HG03045 (cell line): ENCODE measurements at regions not wholly inside any gene's neighbourhood (a gene's known extent, or its start where the extent isn't known, plus 50 kb on each side); places are given as distances from the start of the nearest gene placed in this dataset.

Source experiments
- ATAC-seq: cut with Tn5 transposase; IDR thresholded peaks from one replicate; pipeline ENCODE4 v1.9.1; 2021; ENCODE audit warnings: mild to moderate bottlenecking, moderate library complexity; ENCODE audit not compliant: unreplicated experiment

GRCh38 chr3:68328049-68328448, 604.3 kb downstream of the TAFA4 start:
- no peak for ATAC-seq

GRCh38 chr3:68315964-68316363, 616.4 kb downstream of the TAFA4 start:
- no peak for ATAC-seq

DNA sequence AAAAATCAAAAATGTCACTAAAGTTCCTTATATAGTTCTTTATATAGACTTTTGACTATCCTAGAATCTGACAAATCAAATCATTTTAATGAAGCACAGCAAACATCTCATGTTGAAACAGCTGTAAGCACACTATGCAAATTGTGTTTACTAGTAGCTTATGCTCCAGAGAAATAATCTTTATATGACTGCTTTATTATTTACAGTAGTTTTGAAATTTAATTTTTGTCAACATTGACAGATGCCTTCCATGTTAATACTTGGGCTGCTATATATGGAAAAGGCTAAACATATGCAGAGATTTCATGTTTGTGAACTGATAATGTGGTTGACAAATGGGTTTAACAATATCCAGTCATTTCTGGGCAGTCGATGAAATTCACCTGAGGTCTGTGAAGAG, 616.8 kb downstream of the TAFA4 start:
- ATAC-seq: no peak

DNA sequence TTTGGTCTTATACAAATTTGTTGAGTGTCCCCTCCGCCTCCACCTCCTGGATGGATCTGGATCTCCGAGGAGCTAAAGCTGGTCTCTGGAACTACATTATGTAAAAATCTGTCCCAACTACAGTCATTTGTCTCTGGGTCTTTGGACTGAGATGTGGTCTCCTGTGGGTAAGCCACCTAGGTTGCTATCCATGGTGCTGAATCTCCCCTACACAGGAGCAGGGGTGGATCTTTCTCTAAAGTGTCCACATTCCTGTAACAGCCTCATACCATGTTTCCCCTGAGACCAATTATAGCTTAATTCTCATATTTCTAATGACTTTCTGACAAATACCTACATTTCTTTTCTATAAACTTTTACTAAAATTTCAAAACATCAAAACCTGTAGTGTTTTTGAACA, 625.8 kb downstream of the TAFA4 start:
- ATAC-seq: no peak

GRCh38 chr3:68295457-68295856, 636.9 kb downstream of the TAFA4 start:
- no peak for ATAC-seq

DNA sequence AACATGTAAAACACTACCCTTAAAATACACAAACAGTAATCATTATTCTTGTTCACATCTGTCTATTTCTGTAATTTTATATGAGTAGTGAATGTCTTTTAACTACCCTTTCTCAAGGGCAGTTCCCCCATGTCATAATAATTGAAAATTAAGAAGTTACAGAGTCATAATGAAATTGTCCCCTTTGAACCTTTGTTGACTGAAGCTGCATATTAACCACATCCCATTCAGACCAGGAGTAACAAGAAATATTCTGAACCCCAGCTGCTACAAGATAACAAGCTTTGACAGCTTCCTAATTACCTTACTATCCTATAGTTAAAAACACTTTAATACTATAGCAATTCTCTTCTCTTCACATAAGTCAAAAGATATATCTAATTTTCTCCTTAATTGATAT, 635.9 kb upstream of the SUCLG2 start:
- no peak for ATAC-seq

DNA sequence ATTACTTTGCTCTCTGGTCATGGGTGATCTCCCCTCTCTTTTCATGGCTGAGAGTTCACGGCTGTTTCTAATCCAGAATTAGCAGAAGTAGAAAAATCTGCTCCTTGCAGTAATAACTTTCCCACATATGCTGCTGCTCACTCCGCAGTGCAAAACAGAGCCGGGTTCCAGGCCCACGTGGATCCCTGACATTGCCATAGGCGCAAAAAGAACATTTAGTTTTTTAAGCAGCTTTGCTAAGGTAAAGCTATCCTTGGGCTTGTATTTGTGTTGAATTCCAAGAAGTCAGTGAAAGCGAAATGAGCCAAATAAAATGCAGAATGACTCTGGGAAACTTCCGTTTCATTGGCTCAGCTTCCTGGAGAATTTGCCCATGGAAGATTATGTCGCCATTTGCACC, 633.7 kb upstream of the SUCLG2 start:
- ATAC-seq: no peak

- no peak for ATAC-seq
These were observed 632.7 kb upstream of the SUCLG2 start for GRCh38 chr3:68287101-68287500.

DNA sequence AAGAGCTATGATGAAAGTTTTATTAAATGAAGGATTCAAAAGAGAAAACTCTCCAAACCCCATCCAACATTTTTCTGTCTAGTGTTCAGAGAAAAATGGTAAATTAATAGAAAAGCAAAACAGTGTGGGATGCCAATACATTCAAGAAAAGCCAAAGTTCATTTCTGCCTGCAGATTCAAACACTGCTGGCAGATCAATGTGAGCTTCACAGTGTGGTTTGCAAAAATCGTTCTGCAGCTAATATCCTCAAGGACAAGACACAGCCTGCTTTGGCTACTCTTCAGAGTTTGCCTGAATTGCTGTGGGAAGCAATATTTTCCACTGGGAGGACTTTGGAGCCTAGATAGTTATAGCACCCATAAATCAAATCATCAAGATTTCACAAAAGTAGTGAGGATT, 619.9 kb upstream of the SUCLG2 start:
- no peak for ATAC-seq

- no peak for ATAC-seq
These were observed 616.7 kb upstream of the SUCLG2 start for GRCh38 chr3:68271145-68271544.

- no peak for ATAC-seq
These were observed 602.3 kb upstream of the SUCLG2 start for GRCh38 chr3:68256635-68257223.

- ATAC-seq: no peak
These were observed 594.9 kb upstream of the SUCLG2 start for GRCh38 chr3:68249265-68249664.

DNA sequence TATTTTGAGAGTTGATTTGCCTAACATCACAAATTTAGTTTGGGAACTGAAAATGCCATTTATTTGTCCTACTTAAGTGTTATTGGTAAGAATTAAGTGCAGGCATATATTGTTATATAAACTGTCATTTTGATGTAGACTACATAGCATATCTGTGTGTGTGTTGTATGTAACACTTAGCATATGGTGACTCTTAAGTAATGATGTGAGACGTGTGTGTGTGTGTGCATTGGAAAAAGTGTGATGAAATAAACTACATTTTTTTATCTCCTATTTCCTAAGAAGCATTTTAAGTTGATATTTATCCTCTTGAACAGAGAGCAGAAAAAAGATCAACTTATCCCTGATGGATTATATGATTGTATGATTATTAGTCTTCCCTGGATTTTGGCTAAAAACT, 588.2 kb upstream of the SUCLG2 start:
- no peak for ATAC-seq

- no peak for ATAC-seq
These were observed 585.1 kb upstream of the SUCLG2 start for GRCh38 chr3:68239542-68239941.

DNA sequence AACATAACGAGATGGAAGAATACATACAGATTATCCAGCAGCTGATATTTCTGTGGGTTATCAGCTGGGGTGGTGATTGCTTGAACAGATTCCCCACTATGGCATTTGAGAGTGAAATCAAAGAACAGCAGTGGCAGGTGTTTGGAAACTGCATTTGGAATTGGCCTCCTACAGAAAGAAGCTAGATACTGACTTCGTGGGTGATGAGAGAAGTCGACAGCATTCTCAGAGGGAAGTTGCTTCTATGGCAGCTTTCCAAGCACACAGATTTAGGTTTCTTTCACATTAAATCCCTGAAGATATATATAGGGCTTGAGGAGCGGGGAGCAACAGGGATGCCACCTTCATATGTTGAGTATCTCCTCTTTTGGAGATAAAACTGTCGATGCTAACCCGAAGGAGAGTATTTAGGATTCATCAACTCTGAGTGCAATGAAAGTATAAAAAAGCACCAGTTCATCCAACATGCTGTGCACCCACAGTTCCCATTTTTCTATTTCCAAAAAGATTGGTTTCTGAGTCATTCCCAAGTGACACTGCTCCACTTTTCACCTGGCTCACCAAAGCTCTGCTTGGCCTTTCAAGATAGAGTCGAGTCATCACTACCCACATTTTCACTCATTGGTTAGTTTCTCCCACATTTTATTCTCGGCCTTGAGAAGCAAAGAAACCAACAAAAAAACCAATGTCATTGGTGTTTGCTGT, 579.8 kb upstream of the SUCLG2 start:
- ATAC-seq: no peak

- ATAC-seq: no peak
These were observed 574.4 kb upstream of the SUCLG2 start for GRCh38 chr3:68228856-68229255.

DNA sequence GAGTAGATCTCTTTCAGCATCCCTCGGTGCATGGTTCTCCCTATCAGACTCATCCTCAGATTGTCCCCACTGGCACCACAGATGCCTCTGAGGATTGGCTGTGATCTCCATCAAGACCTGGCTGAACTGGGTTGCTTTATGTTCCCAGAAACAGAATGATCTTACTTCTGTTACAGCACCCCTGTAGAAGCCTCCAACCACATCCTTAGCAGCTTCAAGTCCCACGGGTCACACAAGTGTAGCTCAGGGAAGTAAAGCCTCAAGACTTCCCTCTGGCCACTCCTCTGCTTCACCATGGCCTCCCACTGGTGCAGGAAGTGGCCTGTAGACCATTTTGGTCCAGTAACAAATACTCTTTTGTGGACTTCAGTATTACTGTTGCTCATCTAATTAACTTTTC, 566.4 kb upstream of the SUCLG2 start:
- ATAC-seq: no peak

GRCh38 chr3:68211637-68212036, 557.2 kb upstream of the SUCLG2 start:
- no peak for ATAC-seq

- ATAC-seq: no peak
These were observed 556.2 kb upstream of the SUCLG2 start for GRCh38 chr3:68210635-68211034.

DNA sequence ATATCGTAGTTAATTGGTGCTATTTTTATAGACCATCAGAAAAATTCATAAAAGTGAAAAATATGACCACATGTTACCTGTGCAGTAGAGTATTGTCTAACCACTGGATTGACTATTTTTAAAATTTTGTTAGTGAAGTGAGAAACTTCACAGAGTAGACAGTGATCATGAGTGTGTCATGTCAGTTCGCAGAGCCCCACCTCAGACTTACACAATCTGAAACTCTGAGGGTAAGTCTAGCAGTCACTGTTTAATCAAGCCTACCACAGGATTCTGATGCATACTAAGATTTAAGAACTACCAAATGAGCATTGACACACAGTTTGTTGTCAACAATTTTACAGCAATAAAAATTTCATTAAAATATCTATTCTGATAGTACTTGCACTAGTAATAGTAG, 552.9 kb upstream of the SUCLG2 start:
- ATAC-seq: no peak

GRCh38 chr3:68206524-68207117, 552.2 kb upstream of the SUCLG2 start:
- ATAC-seq: no peak

GRCh38 chr3:68186733-68187132, 532.3 kb upstream of the SUCLG2 start:
- ATAC-seq: no peak

GRCh38 chr3:68176600-68176999, 522.2 kb upstream of the SUCLG2 start:
- no peak for ATAC-seq
